A673 (cell line): ENCODE measurements at regions not wholly inside any gene's neighbourhood (a gene's known extent, or its start where the extent isn't known, plus 50 kb on each side); places are given as distances from the start of the nearest gene placed in this dataset.

ENCODE experiments used
- BruUV-seq: library from RNA; stranded (reverse); fragments of 400-500 nt; replicated peaks from 2 replicates; lab custom pipeline; 2021; lab: Mats Ljungman, UMichigan
- CTCF ChIA-PET: fragments of 300-600 bp; sonication (Branson Sonifier 250); formaldehyde crosslinking; loops from one replicate; lab custom pipeline; 2022; ENCODE audit warnings: antibody characterized with exemption; lab: Charles Lee
- POLR2A ChIA-PET: fragments of 300-600 bp; sonication (Branson Sonifier 250); formaldehyde crosslinking; loops from one replicate; lab custom pipeline; 2022; ENCODE audit warnings: antibody characterized with exemption; ENCODE audit not compliant: low non-redundant PET; lab: Charles Lee
- DNase-seq: peaks from one replicate; pipeline ENCODE4 v3.0.0-alpha.2; 2015; ENCODE audit warnings: low spot score
- H3K27ac ChIP-seq: fragments of 200-600 bp; sonication (generic); 2 replicates; pipeline ENCODE4 v1.5.1; 2016; ENCODE audit warnings: mixed run types, low read depth, mild to moderate bottlenecking, mixed read lengths, antibody characterized with exemption, low read length; ENCODE audit not compliant: poor library complexity, severe bottlenecking
- H3K27me3 ChIP-seq: fragments of 200-600 bp; sonication (generic); replicated peaks from 2 replicates; pipeline ENCODE4 v1.6.1; 2017; ENCODE audit warnings: mixed run types, low read depth, mild to moderate bottlenecking, mixed read lengths, antibody characterized with exemption, low read length; ENCODE audit not compliant: insufficient read depth, poor library complexity
- H3K36me3 ChIP-seq: fragments of 200-600 bp; sonication (generic); 2 replicates; pipeline ENCODE4 v1.6.1; 2016; ENCODE audit warnings: mixed run types, mild to moderate bottlenecking, mixed read lengths, antibody characterized with exemption, low read length; ENCODE audit not compliant: insufficient read depth, poor library complexity, severe bottlenecking
- H3K4me1 ChIP-seq: fragments of 200-600 bp; sonication (generic); 2 replicates; pipeline ENCODE4 v1.6.1; 2017; ENCODE audit warnings: mixed run types, mild to moderate bottlenecking, mixed read lengths, antibody characterized with exemption, low read length; ENCODE audit not compliant: insufficient read depth, poor library complexity, severe bottlenecking
- H3K4me3 ChIP-seq: fragments of 200-600 bp; sonication (generic); 2 replicates; pipeline ENCODE4 v1.5.1; 2016; ENCODE audit warnings: low read depth, mixed run types, mild to moderate bottlenecking, mixed read lengths, low read length; ENCODE audit not compliant: poor library complexity, severe bottlenecking
- H3K9me3 ChIP-seq: fragments of 200-600 bp; sonication (generic); 2 replicates; pipeline ENCODE4 v1.6.1; 2016; ENCODE audit warnings: mixed run types, low read depth, mild to moderate bottlenecking, mixed read lengths, antibody characterized with exemption, low read length; ENCODE audit not compliant: poor library complexity, severe bottlenecking
- CTCF ChIP-seq: fragments of 300-800, 200-600 bp; sonication (generic); conservative IDR thresholded peaks from 2 replicates; pipeline ENCODE4 v1.5.1; 2017; ENCODE audit warnings: low read depth, mild to moderate bottlenecking, antibody characterized with exemption, low read length, moderate library complexity, mixed read lengths
- EZH2 ChIP-seq: fragments of 200-600 bp; sonication (generic); IDR thresholded peaks from 2 replicates; pipeline ENCODE4 v1.6.1; 2017; ENCODE audit warnings: borderline replicate concordance, low read depth, mild to moderate bottlenecking, mixed read lengths, antibody characterized with exemption, low read length; ENCODE audit not compliant: poor library complexity, severe bottlenecking
- intact Hi-C: fragments of 100-400 bp; cut with micrococcal nuclease; formaldehyde crosslinking; loops from one replicate; pipeline ENCODE4 v1.10.0; 2022; ENCODE audit not compliant: unreplicated experiment

GRCh38 chr1:203992440-203992839, 80.5 kb upstream of the SOX13 start:
- Histone ChIP-seq H3K9me3 (no peaks in the 10 kb centered on the region), H3K36me3 (no peaks in the 10 kb centered on the region), H3K4me3 (no peak overlapping the region), H3K27ac (no peak overlapping the region), H3K27me3 (no peaks in the 10 kb centered on the region), H3K4me1 (no peaks in the 10 kb centered on the region)
- TF ChIP-seq EZH2 (no peak), CTCF (no peak)
- ChIA-PET CTCF (no interaction called here), POLR2A (no interaction called here)
- no peak for DNase-seq
- intact Hi-C loops: no loop called here
- no TSS peak for BruUV-seq

DNA sequence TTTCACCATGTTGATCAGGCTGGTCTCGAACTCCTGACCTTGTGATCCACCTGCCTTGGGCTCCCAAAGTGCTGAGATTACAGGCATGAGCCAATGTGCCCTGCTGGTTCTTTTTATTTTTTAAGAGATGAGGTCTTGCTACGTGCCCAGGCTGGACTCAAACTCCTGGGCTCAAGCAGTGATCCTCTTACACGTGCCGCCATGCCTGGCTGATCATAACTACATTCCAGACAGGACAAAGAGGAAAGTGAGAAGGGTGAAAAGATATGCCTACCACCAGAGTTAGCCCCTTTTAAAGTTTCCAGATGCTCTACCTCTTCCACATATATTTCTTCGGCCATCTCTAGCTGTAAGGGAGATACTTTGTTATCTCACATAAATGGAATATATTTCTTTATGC, 79.7 kb upstream of the SOX13 start:
- H3K36me3 ChIP-seq: no peaks in the 10 kb centered on the region
- no peak for DNase-seq
- POLR2A ChIA-PET: no interaction called here

DNA sequence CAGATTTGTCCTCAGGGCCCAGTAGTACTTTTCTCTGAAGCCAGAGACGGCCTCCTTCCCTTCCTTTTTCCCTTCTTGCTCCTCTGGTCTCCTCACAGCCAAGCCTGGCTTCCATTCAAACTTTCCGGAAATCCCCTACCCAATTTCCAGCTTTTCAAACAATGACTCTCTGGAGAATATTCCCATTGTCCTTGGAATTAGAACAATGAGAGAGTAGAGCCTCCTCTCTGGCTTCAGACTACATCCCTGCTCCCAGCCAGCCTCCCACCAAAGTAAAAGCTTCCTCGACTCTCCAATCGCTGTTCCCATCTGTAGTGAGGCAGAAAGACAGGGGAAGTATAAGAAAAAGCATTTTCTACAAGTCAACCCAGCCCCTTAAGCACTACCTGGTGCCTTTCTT, 77.7 kb upstream of the SOX13 start:
- Histone ChIP-seq H3K36me3 (no peaks in the 10 kb centered on the region), H3K9me3 (no peaks in the 10 kb centered on the region), H3K27ac (no peak overlapping the region), H3K4me3 (no peak overlapping the region), H3K4me1 (no peaks in the 10 kb centered on the region), H3K27me3 (no peaks in the 10 kb centered on the region)
- no peak for TF ChIP-seq EZH2
- no peak for TF ChIP-seq CTCF
- POLR2A ChIA-PET: no interaction called here
- CTCF ChIA-PET: no interaction called here
- BruUV-seq: no TSS peak
- DNase-seq: no peak
- intact Hi-C loops: no loop called here

More for the DNA sequence above, 79.7 kb upstream of the SOX13 start:
- no peaks in the 10 kb centered on the region for H3K9me3 ChIP-seq
- intact Hi-C loops: no loop called here
- H3K27me3 ChIP-seq: no peaks in the 10 kb centered on the region
- no peaks in the 10 kb centered on the region for H3K4me1 ChIP-seq
- no peak overlapping the region for H3K27ac ChIP-seq
- BruUV-seq: no TSS peak
- TF ChIP-seq CTCF (no peak), EZH2 (no peak)
- CTCF ChIA-PET: no interaction called here
- no peak overlapping the region for H3K4me3 ChIP-seq
